BE2C (cell line): ENCODE measurements at regions not wholly inside any gene's neighbourhood (a gene's known extent, or its start where the extent isn't known, plus 50 kb on each side); places are given as distances from the start of the nearest gene placed in this dataset.

ENCODE experiments used
- DNase-seq: peaks from one replicate; pipeline ENCODE4 v3.0.0-alpha.2; 2020
- H3K27me3 ChIP-seq: fragments of 250-450 bp; sonication (Bioruptor Pico); 2 replicates; pipeline ENCODE4 v1.5.1; 2020; ENCODE audit warnings: mild to moderate bottlenecking
- H3K36me3 ChIP-seq: fragments of 250-450 bp; sonication (Bioruptor Pico); 2 replicates; pipeline ENCODE4 v1.5.1; 2020; ENCODE audit warnings: mild to moderate bottlenecking
- H3K4me1 ChIP-seq: fragments of 250-450 bp; sonication (Bioruptor Pico); 2 replicates; pipeline ENCODE4 v1.5.1; 2020
- H3K4me3 ChIP-seq: 2 replicates; pipeline ENCODE4 v1.5.1; 2011; ENCODE audit warnings: low read depth, low read length
- H3K9me3 ChIP-seq: fragments of 250-450 bp; sonication (Bioruptor Pico); 2 replicates; pipeline ENCODE4 v1.5.1; 2020
- CTCF ChIP-seq: IDR thresholded peaks from 2 replicates; pipeline ENCODE4 v1.5.1; 2012; ENCODE audit warnings: mild to moderate bottlenecking, low read depth, low read length

DNA sequence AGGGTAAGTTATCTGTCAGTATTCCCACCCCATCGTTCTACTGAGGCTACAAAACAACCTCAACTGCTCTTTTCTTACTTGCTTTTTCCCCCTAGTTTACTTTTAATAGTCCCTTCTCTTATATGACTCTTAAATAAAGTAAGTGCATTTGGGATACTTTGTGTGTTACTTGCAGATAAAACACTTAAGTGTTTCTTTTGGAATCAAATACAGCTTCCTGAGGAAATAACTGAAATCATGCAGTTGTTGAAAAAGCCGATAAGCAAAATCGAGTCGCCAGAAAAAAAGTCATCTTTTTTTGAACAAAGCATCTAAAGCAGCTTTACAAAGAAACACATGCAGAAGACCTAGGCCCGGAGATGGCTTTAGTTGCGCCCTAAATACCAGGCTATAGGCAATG lies 53.5 kb upstream of the EPB41L4A start:
- DNase-seq: no peak
- peaks cover 4% of the 10 kb centered on the region for H3K27me3 ChIP-seq
- H3K36me3 ChIP-seq: no peaks in the 10 kb centered on the region
- no peak overlapping the region for H3K4me3 ChIP-seq
- TF ChIP-seq CTCF: no peak
- H3K4me1 ChIP-seq: no peaks in the 10 kb centered on the region
- H3K9me3 ChIP-seq: no peaks in the 10 kb centered on the region

DNA sequence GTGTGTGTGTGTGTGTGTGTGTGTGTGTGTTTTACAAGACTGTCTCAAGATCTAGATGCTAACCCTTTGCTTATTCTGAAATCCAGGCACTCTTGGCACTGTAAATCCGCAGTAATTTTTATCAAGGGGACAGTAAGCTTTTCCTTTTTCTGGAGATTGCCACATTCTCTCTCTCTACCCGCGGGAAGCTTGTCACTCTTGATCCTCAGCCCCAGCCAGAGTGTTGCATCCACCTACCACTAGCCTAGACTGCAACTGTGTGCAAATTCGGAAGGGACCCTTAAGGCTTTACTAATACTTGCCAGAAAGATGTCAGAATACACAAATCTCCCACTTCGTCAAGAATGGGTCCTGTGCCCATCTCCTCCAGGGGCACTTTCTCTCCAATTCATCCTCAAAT lies 54.9 kb upstream of the EPB41L4A start:
- TF ChIP-seq CTCF: no peak
- Histone ChIP-seq H3K36me3 (no peaks in the 10 kb centered on the region), H3K9me3 (no peaks in the 10 kb centered on the region), H3K27me3 (peaks cover 4% of the 10 kb centered on the region), H3K4me3 (no peak overlapping the region), H3K4me1 (no peaks in the 10 kb centered on the region)
- DNase-seq: no peak

GRCh38 chr5:112475747-112476365 lies 56.8 kb upstream of the EPB41L4A start:
- no peak for TF ChIP-seq CTCF
- no peak for DNase-seq
- H3K4me1 ChIP-seq: no peaks in the 10 kb centered on the region
- H3K9me3 ChIP-seq: no peaks in the 10 kb centered on the region
- peaks cover 4% of the 10 kb centered on the region for H3K27me3 ChIP-seq
- no peak overlapping the region for H3K4me3 ChIP-seq
- H3K36me3 ChIP-seq: no peaks in the 10 kb centered on the region

DNA sequence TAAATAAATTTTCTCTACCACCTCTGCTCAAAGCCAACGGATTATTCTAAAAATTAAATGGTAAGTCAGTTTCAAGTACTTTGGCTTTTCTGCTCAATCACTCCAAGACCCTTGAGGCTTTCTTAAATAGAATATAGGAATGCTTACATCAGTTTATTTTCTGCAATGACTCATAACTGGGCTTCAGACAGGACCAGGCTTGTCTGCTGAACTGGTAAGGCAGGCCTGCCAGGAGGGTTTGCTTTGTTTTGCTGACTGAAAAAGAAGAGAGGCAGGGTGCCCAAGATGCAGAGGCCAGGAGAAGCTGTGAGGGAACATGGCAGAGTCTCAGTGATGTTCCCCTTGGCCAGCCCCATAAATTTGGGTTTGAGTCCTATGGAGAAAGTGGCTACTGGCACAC lies 60.3 kb upstream of the EPB41L4A start:
- Histone ChIP-seq H3K4me1 (no peaks in the 10 kb centered on the region), H3K4me3 (no peak overlapping the region), H3K9me3 (no peaks in the 10 kb centered on the region), H3K36me3 (no peaks in the 10 kb centered on the region), H3K27me3 (no peaks in the 10 kb centered on the region; the same call in none of the 2 replicates)
- TF ChIP-seq CTCF: no peak
- DNase-seq: no peak

GRCh38 chr5:112480501-112480900 lies 61.4 kb upstream of the EPB41L4A start:
- H3K4me3 ChIP-seq: no peak overlapping the region
- H3K9me3 ChIP-seq: no peaks in the 10 kb centered on the region
- H3K27me3 ChIP-seq: no peaks in the 10 kb centered on the region; the same call in none of the 2 replicates
- TF ChIP-seq CTCF: no peak
- H3K4me1 ChIP-seq: no peaks in the 10 kb centered on the region
- no peak for DNase-seq
- no peaks in the 10 kb centered on the region for H3K36me3 ChIP-seq

GRCh38 chr5:112483704-112484103 lies 64.6 kb upstream of the EPB41L4A start:
- Histone ChIP-seq H3K9me3 (no peaks in the 10 kb centered on the region), H3K36me3 (no peaks in the 10 kb centered on the region), H3K4me3 (no peak overlapping the region), H3K4me1 (no peaks in the 10 kb centered on the region), H3K27me3 (no peaks in the 10 kb centered on the region; the same call in none of the 2 replicates)
- no peak for DNase-seq
- TF ChIP-seq CTCF: no peak
